Hepatocyte (in vitro differentiated cells): ENCODE measurements at regions not wholly inside any gene's neighbourhood (a gene's known extent, or its start where the extent isn't known, plus 50 kb on each side); places are given as distances from the start of the nearest gene placed in this dataset.

Experiments
- EZH2phosphoT487 ChIP-seq: fragments of 200-600 bp; sonication (generic); IDR thresholded peaks from one replicate; pipeline ENCODE4 v1.6.1; 2018; ENCODE audit warnings: antibody characterized with exemption, mild to moderate bottlenecking, low read depth, moderate library complexity; ENCODE audit not compliant: unreplicated experiment, severe bottlenecking
- TF ChIP-seq, protein P1 (sequence below): fragments of 200-600 bp; sonication (generic); IDR thresholded peaks from 2 replicates; pipeline ENCODE4 v1.5.1; 2016; ENCODE audit warnings: antibody characterized with exemption, mild to moderate bottlenecking; ENCODE audit not compliant: poor library complexity

DNA sequence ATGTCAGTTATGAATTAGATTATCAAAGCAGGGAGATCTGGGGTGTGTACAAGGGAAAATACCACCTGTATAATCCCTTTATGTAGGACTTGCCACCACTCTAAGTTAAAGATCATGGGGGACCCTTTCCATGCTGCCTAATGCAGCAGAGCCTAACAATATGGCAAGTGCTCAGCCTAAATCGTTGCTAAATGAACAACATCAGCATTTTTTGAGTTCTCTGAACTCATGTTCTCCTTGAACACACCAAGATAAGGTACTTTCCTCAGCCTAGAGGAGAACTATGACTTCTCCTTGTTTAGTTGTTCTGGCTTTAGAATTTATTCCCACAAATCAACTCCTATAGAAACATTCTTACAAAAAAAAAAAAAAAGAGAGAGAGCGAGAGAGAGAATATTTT is 177.0 kb downstream of the DUSP10 start:
- TF ChIP-seq, protein P1, sequence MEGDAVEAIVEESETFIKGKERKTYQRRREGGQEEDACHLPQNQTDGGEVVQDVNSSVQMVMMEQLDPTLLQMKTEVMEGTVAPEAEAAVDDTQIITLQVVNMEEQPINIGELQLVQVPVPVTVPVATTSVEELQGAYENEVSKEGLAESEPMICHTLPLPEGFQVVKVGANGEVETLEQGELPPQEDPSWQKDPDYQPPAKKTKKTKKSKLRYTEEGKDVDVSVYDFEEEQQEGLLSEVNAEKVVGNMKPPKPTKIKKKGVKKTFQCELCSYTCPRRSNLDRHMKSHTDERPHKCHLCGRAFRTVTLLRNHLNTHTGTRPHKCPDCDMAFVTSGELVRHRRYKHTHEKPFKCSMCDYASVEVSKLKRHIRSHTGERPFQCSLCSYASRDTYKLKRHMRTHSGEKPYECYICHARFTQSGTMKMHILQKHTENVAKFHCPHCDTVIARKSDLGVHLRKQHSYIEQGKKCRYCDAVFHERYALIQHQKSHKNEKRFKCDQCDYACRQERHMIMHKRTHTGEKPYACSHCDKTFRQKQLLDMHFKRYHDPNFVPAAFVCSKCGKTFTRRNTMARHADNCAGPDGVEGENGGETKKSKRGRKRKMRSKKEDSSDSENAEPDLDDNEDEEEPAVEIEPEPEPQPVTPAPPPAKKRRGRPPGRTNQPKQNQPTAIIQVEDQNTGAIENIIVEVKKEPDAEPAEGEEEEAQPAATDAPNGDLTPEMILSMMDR: no peak
- no peak for TF ChIP-seq EZH2phosphoT487
